GM12874 (cell line): ENCODE measurements at regions not wholly inside any gene's neighbourhood (a gene's known extent, or its start where the extent isn't known, plus 50 kb on each side); places are given as distances from the start of the nearest gene placed in this dataset.

Experiments used
- CTCF ChIP-seq: IDR thresholded peaks from 2 replicates; pipeline ENCODE4 v1.5.1; 2011; ENCODE audit warnings: low read depth, mild to moderate bottlenecking, control low read depth, low read length, moderate library complexity; ENCODE audit not compliant: insufficient read depth

GRCh38 chr11:92687724-92688123 is 281.7 kb upstream of the MTNR1B start:
- no peak for TF ChIP-seq CTCF

GRCh38 chr11:92688416-92688815 is 281.0 kb upstream of the MTNR1B start:
- no peak for TF ChIP-seq CTCF

GRCh38 chr11:92692826-92693546 is 276.5 kb upstream of the MTNR1B start:
- TF ChIP-seq CTCF, result no peak

GRCh38 chr11:92696076-92696475 is 273.4 kb upstream of the MTNR1B start:
- no peak for TF ChIP-seq CTCF

GRCh38 chr11:92697461-92698312 is 271.8 kb upstream of the MTNR1B start:
- TF ChIP-seq CTCF, result no peak

- TF ChIP-seq CTCF, result no peak
These were observed 270.7 kb upstream of the MTNR1B start for GRCh38 chr11:92698742-92699141.

- TF ChIP-seq CTCF, result no peak
These were observed 267.2 kb upstream of the MTNR1B start for GRCh38 chr11:92702037-92702804.
